GM23338 (cell line): ENCODE measurements at regions not wholly inside any gene's neighbourhood (a gene's known extent, or its start where the extent isn't known, plus 50 kb on each side); places are given as distances from the start of the nearest gene placed in this dataset.

ENCODE experiments used
- CREB1 ChIP-seq: fragments of 250-450 bp; sonication (Bioruptor Pico); IDR thresholded peaks from 2 replicates; pipeline ENCODE4 v1.5.0; 2020; ENCODE audit warnings: low read depth, mild to moderate bottlenecking, moderate library complexity
- CTCF ChIP-seq, 2 experiments: fragments of 200-600 bp in 1 of 2; sonication (generic) in 1 of 2; conservative IDR thresholded peaks; 2 replicates each; pipeline versions ENCODE4 v1.5.1 to v1.6.1; 2016 to 2017; ENCODE audit warnings: antibody characterized with exemption in 2 of 2, low read depth in 2 of 2, mild to moderate bottlenecking in 2 of 2, moderate library complexity in 1 of 2
- EZH2 ChIP-seq: fragments of 200-600 bp; sonication (generic); IDR thresholded peaks from one replicate; pipeline ENCODE4 v1.8.0; 2017; ENCODE audit warnings: antibody characterized with exemption, mild to moderate bottlenecking, low read depth; ENCODE audit not compliant: unreplicated experiment
- EZH2phosphoT487 ChIP-seq: fragments of 200-600 bp; sonication (generic); IDR thresholded peaks from one replicate; pipeline ENCODE4 v1.8.1; 2018; ENCODE audit warnings: antibody characterized with exemption; ENCODE audit not compliant: unreplicated experiment
- JUNB ChIP-seq: IDR thresholded peaks from one replicate; pipeline ENCODE4 v1.6.1; 2016; ENCODE audit warnings: antibody characterized with exemption; ENCODE audit not compliant: unreplicated experiment
- POLR2AphosphoS5 ChIP-seq: IDR thresholded peaks from 2 replicates; pipeline ENCODE4 v1.6.1; 2016; ENCODE audit warnings: antibody characterized with exemption, low read depth
- STAT1 ChIP-seq: IDR thresholded peaks from one replicate; pipeline ENCODE4 v1.6.1; 2016; ENCODE audit warnings: antibody characterized with exemption; ENCODE audit not compliant: unreplicated experiment
- ZNF114 ChIP-seq: fragments of 250-450 bp; sonication (Bioruptor Pico); IDR thresholded peaks from 2 replicates; pipeline ENCODE4 v1.5.0; 2020; ENCODE audit warnings: mild to moderate bottlenecking, moderate library complexity
- TF ChIP-seq, protein P1 (sequence below): IDR thresholded peaks from one replicate; pipeline ENCODE4 v1.6.1; 2018; ENCODE audit warnings: antibody characterized with exemption; ENCODE audit not compliant: unreplicated experiment
- TF ChIP-seq, protein P2 (sequence below): IDR thresholded peaks from 2 replicates; pipeline ENCODE4 v1.6.1; 2016; ENCODE audit warnings: antibody characterized with exemption

GRCh38 chr7:32191305-32191704, 121.1 kb upstream of the PDE1C start:
- TF ChIP-seq CTCF (conservative IDR thresholded peaks at IDR 0.05; ENCODE audit: low read depth in 2 of 2): no peak
- TF ChIP-seq EZH2: no peak
- TF ChIP-seq EZH2phosphoT487: no peak
- TF ChIP-seq POLR2AphosphoS5: no peak
- TF ChIP-seq, protein P1, sequence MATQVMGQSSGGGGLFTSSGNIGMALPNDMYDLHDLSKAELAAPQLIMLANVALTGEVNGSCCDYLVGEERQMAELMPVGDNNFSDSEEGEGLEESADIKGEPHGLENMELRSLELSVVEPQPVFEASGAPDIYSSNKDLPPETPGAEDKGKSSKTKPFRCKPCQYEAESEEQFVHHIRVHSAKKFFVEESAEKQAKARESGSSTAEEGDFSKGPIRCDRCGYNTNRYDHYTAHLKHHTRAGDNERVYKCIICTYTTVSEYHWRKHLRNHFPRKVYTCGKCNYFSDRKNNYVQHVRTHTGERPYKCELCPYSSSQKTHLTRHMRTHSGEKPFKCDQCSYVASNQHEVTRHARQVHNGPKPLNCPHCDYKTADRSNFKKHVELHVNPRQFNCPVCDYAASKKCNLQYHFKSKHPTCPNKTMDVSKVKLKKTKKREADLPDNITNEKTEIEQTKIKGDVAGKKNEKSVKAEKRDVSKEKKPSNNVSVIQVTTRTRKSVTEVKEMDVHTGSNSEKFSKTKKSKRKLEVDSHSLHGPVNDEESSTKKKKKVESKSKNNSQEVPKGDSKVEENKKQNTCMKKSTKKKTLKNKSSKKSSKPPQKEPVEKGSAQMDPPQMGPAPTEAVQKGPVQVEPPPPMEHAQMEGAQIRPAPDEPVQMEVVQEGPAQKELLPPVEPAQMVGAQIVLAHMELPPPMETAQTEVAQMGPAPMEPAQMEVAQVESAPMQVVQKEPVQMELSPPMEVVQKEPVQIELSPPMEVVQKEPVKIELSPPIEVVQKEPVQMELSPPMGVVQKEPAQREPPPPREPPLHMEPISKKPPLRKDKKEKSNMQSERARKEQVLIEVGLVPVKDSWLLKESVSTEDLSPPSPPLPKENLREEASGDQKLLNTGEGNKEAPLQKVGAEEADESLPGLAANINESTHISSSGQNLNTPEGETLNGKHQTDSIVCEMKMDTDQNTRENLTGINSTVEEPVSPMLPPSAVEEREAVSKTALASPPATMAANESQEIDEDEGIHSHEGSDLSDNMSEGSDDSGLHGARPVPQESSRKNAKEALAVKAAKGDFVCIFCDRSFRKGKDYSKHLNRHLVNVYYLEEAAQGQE: no peak
- TF ChIP-seq, protein P2, sequence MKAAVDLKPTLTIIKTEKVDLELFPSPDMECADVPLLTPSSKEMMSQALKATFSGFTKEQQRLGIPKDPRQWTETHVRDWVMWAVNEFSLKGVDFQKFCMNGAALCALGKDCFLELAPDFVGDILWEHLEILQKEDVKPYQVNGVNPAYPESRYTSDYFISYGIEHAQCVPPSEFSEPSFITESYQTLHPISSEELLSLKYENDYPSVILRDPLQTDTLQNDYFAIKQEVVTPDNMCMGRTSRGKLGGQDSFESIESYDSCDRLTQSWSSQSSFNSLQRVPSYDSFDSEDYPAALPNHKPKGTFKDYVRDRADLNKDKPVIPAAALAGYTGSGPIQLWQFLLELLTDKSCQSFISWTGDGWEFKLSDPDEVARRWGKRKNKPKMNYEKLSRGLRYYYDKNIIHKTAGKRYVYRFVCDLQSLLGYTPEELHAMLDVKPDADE: no peak
- TF ChIP-seq JUNB: no peak
- no peak for TF ChIP-seq CREB1 (CRISPR knock-in tag)
- TF ChIP-seq STAT1: no peak
- no peak for TF ChIP-seq ZNF114 (CRISPR knock-in tag)
